A549 (cell line): ENCODE measurements at regions not wholly inside any gene's neighbourhood (a gene's known extent, or its start where the extent isn't known, plus 50 kb on each side); places are given as distances from the start of the nearest gene placed in this dataset.

Source experiments
- EP300 ChIP-seq, 2 experiments: fragments of >200 bp; sonication (Bioruptor Twin); formaldehyde crosslinking; IDR thresholded peaks; 2 replicates in 1 of 2; 3 replicates in 1 of 2; pipeline ENCODE4 v1.6.1; 2016 to 2017
- RAD21 ChIP-seq, 2 experiments: fragments of >200 bp in 1 of 2; sonication (Bioruptor Twin) in 1 of 2; formaldehyde crosslinking in 1 of 2; IDR thresholded peaks in 1 of 2; conservative IDR thresholded peaks in 1 of 2; 2 replicates in 1 of 2; 3 replicates in 1 of 2; pipeline ENCODE4 v1.6.1; 2012 to 2018; ENCODE audit warnings: inconsistent platforms in 1 of 2
- SMC3 ChIP-seq: fragments of >200 bp; sonication (Bioruptor Twin); formaldehyde crosslinking; IDR thresholded peaks from 3 replicates; pipeline ENCODE4 v1.6.1; 2018; ENCODE audit warnings: inconsistent platforms
- TFCP2L1 ChIP-seq: fragments of 250-450 bp; sonication (Bioruptor Pico); IDR thresholded peaks from 2 replicates; pipeline ENCODE4 v1.5.0; 2021; ENCODE audit warnings: mild to moderate bottlenecking
- TF ChIP-seq, protein P1 (sequence below): fragments of >200 bp; sonication (Bioruptor Twin); formaldehyde crosslinking; IDR thresholded peaks from 3 replicates; pipeline ENCODE4 v1.5.1; 2016

DNA sequence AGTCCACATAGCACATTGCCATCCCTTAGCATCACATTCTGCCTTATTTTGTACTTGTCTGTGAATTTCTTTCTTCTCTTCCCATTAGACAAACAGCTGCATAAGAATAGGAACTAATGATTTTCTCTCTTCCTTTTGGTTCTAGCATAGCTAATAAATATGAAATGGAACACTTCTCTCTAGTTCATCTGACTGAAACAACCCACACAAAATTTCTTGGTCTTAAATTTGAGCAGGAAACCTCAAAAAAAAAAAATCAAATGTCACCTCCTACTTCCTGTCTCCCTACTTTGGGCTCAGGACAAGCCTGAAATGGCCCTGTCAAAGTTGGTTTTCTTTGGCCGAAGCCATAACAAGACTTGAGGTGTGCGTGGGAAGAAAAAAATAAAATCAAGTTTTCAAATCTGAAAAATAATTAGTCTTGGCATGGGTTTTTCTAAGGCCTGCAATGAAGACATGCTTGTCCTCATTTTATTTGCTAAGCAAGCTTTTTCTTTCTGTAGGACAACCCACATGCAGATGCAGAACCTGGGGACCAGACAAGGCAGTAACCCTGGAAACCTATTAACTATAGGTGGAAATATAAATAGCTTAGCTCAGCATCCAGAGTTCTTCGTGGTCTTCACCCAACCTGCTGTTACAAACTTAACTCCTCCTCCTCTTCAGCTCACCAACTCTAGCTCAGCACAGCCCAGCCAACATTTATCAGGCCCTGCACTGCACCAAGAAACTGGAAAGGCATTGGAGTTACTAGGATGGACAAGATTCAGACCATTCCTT, 523.5 kb upstream of the KLF4 start:
- TF ChIP-seq, protein P1, sequence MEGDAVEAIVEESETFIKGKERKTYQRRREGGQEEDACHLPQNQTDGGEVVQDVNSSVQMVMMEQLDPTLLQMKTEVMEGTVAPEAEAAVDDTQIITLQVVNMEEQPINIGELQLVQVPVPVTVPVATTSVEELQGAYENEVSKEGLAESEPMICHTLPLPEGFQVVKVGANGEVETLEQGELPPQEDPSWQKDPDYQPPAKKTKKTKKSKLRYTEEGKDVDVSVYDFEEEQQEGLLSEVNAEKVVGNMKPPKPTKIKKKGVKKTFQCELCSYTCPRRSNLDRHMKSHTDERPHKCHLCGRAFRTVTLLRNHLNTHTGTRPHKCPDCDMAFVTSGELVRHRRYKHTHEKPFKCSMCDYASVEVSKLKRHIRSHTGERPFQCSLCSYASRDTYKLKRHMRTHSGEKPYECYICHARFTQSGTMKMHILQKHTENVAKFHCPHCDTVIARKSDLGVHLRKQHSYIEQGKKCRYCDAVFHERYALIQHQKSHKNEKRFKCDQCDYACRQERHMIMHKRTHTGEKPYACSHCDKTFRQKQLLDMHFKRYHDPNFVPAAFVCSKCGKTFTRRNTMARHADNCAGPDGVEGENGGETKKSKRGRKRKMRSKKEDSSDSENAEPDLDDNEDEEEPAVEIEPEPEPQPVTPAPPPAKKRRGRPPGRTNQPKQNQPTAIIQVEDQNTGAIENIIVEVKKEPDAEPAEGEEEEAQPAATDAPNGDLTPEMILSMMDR: no peak
- TF ChIP-seq SMC3: no peak
- no peak for TF ChIP-seq RAD21 (conservative IDR thresholded peaks at IDR 0.05 in 1 of 2, IDR thresholded peaks at IDR 0.05 in 1 of 2)
- TF ChIP-seq TFCP2L1: no peak
- TF ChIP-seq EP300 (IDR thresholded peaks at IDR 0.05): no peak
